ENCODE measurements at regions not wholly inside any gene's neighbourhood (a gene's known extent, or its start where the extent isn't known, plus 50 kb on each side); places are given as distances from the start of the nearest gene placed in this dataset.
A peak's percentile ranks its signal among the peaks of the same experiment; 100 is the strongest.

GRCh38 chr7:84647797-84648757, 453.5 kb upstream of the SEMA3A start:
- H3K36me3 Mint-ChIP-seq = no peaks in the 10 kb centered on the region
- DNase-seq (ENCODE audit: extremely low spot score, unreplicated experiment) = no peak
- no peak overlapping the region for H3K4me3 Mint-ChIP-seq
- no peaks in the 10 kb centered on the region for H3K9me3 Mint-ChIP-seq
- no peak overlapping the region for H3K27ac Mint-ChIP-seq
- no peak for TF ChIP-seq CTCF (conservative IDR thresholded peaks at IDR 0.05)
- no peaks in the 10 kb centered on the region for H3K27me3 Mint-ChIP-seq
- peaks cover 4% of the 10 kb centered on the region for H3K4me1 Mint-ChIP-seq (ENCODE audit: unreplicated experiment)

- no peaks in the 10 kb centered on the region for H3K36me3 Mint-ChIP-seq
- no peak overlapping the region for H3K27ac Mint-ChIP-seq
Observed at GRCh38 chr7:84642611-84643010, 448.0 kb upstream of the SEMA3A start.

GRCh38 chr7:84640637-84641036, 446.0 kb upstream of the SEMA3A start:
- H3K9me3 Mint-ChIP-seq = peaks cover 6% of the 10 kb centered on the region
- H3K4me1 Mint-ChIP-seq (ENCODE audit: unreplicated experiment) = peaks cover 13% of the 10 kb centered on the region
- H3K4me3 Mint-ChIP-seq = no peak overlapping the region
- H3K27me3 Mint-ChIP-seq = no peaks in the 10 kb centered on the region
- no peak for TF ChIP-seq CTCF (conservative IDR thresholded peaks at IDR 0.05)
- DNase-seq (ENCODE audit: extremely low spot score, unreplicated experiment) = no peak
- H3K36me3 Mint-ChIP-seq = no peaks in the 10 kb centered on the region
- no peak overlapping the region for H3K27ac Mint-ChIP-seq

More at GRCh38 chr7:84642611-84643010, 448.0 kb upstream of the SEMA3A start:
- Mint-ChIP-seq H3K4me3 (no peak overlapping the region), H3K9me3 (no peaks in the 10 kb centered on the region), H3K4me1 (ENCODE audit: unreplicated experiment) (peaks cover 14% of the 10 kb centered on the region), H3K27me3 (no peaks in the 10 kb centered on the region)
- no peak for TF ChIP-seq CTCF (conservative IDR thresholded peaks at IDR 0.05)
- no peak for DNase-seq (ENCODE audit: extremely low spot score, unreplicated experiment)

GRCh38 chr7:84638339-84638697, 443.7 kb upstream of the SEMA3A start:
- peak overlapping the region; percentile 2 for H3K27ac Mint-ChIP-seq
- TF ChIP-seq CTCF (conservative IDR thresholded peaks at IDR 0.05) = no peak
- H3K27me3 Mint-ChIP-seq = no peaks in the 10 kb centered on the region
- H3K4me3 Mint-ChIP-seq = no peak overlapping the region
- H3K4me1 Mint-ChIP-seq (ENCODE audit: unreplicated experiment) = peaks cover 13% of the 10 kb centered on the region
- DNase-seq (ENCODE audit: extremely low spot score, unreplicated experiment) = no peak
- peaks cover 3% of the 10 kb centered on the region for H3K36me3 Mint-ChIP-seq
- H3K9me3 Mint-ChIP-seq = peaks cover 14% of the 10 kb centered on the region

GRCh38 chr7:84637568-84638338, 443.2 kb upstream of the SEMA3A start:
- DNase-seq (ENCODE audit: extremely low spot score, unreplicated experiment) = no peak

More at GRCh38 chr7:84637568-84638338, 443.2 kb upstream of the SEMA3A start:
- H3K9me3 Mint-ChIP-seq = peaks cover 19% of the 10 kb centered on the region
- H3K36me3 Mint-ChIP-seq = peaks cover 8% of the 10 kb centered on the region
- no peak overlapping the region for H3K4me3 Mint-ChIP-seq
- no peaks in the 10 kb centered on the region for H3K27me3 Mint-ChIP-seq
- TF ChIP-seq CTCF (conservative IDR thresholded peaks at IDR 0.05) = no peak
- peaks cover 13% of the 10 kb centered on the region for H3K4me1 Mint-ChIP-seq (ENCODE audit: unreplicated experiment)
- peak overlapping the region; percentile 2 for H3K27ac Mint-ChIP-seq

Data from type B pancreatic cell (in vitro differentiated cells).